ENCODE measurements at regions not wholly inside any gene's neighbourhood (a gene's known extent, or its start where the extent isn't known, plus 50 kb on each side); places are given as distances from the start of the nearest gene placed in this dataset.

DNA sequence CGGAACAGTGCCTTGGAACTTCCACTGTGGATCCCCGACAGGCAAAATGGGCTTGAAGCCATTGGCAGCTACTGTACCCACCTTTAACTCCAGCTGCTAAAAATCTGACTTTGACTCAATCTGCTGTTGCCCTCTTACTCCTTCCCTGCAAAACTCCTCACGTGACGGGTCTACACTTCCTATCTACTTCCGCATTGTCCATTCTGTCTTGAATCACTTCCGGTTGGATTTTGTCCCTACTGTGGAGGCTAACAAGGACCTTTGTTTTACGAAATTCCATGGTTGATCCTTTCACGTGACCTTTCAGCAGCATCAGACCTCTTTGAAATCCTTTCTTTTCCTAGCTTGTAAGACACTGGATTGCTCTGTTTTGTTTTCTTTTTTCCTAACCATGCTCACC lies 268.4 kb downstream of the PRDM2 start:
- DNase-seq (ENCODE audit: low read depth in 2 of 2) = no peak

GRCh38 chr1:13970631-13971247 lies 270.8 kb downstream of the PRDM2 start:
- DNase-seq (ENCODE audit: low read depth in 2 of 2) = no peak

- DNase-seq (ENCODE audit: low read depth in 2 of 2) = no peak
These were observed 276.5 kb downstream of the PRDM2 start for GRCh38 chr1:13976485-13976884.

GRCh38 chr1:13981142-13981541 lies 281.2 kb downstream of the PRDM2 start:
- DNase-seq (ENCODE audit: low read depth in 2 of 2) = no peak

- no peak for DNase-seq (ENCODE audit: low read depth in 2 of 2)
These were observed 283.4 kb downstream of the PRDM2 start for GRCh38 chr1:13983393-13983792.

DNA sequence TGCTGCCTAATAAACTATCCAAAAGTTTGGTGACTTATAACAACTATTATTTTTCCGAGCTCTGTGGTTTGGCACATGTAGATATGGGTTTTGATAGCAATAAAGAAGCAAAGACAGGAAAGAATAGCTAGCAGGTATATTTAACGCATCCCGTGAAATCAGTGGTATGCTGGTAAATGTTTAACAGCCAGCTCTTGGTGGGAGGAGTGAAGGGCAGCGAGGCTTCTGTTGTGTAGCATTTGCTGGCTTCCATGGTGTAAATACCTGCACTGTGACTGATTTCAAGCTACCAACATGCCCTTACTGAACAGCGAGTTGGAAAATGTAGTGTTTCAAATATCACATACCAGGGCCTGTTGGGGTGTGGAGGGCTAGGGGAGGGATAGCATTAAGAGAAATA lies 291.0 kb downstream of the PRDM2 start:
- no peak for DNase-seq (ENCODE audit: low read depth in 2 of 2)

DNA sequence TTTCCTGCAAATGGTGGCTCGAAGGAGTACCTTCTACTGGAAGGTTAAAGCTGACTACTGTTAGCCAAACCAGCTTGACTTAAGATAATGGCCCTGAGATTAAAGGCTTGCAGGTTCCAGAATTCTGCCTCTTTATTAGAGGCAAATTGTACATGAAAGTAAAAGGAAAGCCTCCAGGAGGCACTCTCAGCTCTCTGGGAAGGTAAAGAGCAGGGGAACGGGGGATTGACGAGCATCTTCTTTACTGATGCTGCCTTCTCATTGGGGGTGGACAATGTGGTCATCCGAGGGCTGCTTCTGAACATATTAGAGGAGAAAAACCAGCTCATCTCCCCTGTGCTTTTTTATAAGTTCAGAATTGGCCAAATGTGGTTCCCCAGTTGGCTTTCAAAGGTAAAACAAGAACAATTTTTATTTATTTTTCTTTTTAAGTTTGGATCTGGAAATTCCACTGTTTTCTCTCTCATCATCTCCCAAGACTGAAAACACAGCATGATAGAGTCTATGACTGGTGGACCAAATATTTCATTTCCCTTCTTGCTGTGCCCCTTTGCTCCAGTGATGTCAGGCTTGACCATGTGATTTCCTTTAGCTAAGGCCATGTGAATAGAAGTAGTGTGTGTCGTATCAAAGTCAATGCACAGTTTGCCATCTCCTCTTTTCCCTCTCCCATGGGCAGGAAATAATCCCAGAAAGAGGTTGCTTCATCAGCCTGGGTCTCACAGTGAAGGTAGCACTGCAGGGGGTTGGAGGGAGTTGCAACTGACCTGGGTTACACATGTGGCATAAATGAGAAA lies 292.7 kb downstream of the PRDM2 start:
- no peak for DNase-seq (ENCODE audit: low read depth in 2 of 2)

DNA sequence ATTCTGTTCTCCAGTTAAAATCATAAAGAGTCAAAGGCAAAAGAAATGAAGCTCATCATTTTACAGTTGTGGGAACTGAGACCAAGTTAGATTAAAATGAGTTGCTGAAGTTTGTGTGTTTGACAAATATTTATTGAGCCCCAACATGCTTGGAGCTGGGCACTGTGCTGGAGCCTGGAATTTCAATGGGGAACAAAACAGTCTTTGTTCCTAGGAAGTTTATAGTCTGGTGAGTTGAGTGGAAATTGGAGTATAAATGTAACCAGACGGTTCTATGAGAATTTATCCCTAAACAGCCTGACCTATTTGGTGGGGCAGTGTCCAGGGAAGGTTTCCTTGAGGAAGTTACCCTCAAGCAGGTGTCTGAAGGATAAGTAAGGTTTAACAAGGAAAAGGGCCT lies 294.4 kb downstream of the PRDM2 start:
- DNase-seq (ENCODE audit: low read depth in 2 of 2) = no peak

GRCh38 chr1:13996334-13996733 lies 296.3 kb downstream of the PRDM2 start:
- no peak for DNase-seq (ENCODE audit: low read depth in 2 of 2)

DNA sequence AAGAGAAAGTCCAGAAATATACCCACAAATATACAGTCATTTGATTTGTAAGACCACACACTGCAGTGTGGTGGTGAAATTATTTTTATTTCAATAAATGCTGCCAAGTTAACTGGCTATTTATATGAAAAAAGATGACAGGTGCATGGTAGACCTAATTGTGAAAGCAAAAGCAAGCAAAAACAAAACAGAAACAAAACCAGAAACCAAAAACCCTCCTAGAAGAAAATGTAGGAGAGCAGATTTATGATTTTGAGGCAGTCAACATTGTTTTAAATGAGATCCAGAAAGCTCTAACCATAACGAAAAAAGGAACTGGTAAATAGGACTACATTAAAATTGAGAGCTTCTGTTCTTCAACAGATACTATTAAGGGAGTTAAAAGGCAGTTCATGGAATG lies 303.6 kb downstream of the PRDM2 start:
- DNase-seq (ENCODE audit: low read depth in 2 of 2) = no peak

DNA sequence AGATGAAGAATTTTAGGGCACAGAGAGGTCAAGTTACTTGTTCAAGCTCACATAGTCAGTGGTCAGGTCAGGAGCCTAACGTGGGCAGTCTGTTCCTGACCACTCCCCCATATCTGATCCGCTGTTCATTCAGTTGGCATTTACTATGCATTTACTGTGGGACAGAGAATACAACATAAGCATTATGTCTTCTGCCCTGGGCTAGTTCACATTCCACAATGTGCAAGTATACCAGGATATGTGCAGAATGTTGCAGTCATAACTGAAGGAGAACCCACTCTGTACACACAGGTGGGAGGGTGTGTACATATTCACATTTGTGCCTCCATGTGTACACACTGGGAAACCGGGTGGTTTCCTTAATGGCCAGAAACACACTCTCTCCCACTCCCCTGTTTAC lies 309.6 kb downstream of the PRDM2 start:
- DNase-seq (ENCODE audit: low read depth in 2 of 2) = no peak

GRCh38 chr1:14010476-14010875 lies 310.5 kb downstream of the PRDM2 start:
- no peak for DNase-seq (ENCODE audit: low read depth in 2 of 2)

DNA sequence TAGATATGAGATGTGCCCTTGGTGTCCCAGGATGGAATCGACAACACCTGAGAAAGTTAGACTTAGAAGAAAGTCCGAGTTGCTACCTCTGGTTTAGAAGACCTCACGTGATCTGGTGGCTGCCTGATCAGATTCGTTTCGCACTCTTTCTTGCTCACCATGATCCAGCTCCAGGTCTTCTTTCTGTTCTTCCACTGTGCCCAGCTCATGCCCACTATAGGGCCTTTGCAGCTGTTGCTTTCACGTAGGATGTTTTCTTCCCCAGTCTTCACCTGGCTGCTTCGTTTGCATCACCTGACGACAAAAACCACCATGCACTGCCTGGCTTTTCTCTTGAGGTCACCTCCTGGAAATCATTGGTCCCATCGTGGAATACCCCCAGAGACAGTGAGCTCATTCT lies 311.1 kb downstream of the PRDM2 start:
- no peak for DNase-seq (ENCODE audit: low read depth in 2 of 2)

- no peak for DNase-seq (ENCODE audit: low read depth in 2 of 2)
These were observed 311.9 kb downstream of the PRDM2 start for GRCh38 chr1:14011888-14012287.

- no peak for DNase-seq (ENCODE audit: low read depth in 2 of 2)
These were observed 314.9 kb downstream of the PRDM2 start for GRCh38 chr1:14014929-14015328.

GRCh38 chr1:14015917-14016316 lies 315.9 kb downstream of the PRDM2 start:
- no peak for DNase-seq (ENCODE audit: low read depth in 2 of 2)

DNA sequence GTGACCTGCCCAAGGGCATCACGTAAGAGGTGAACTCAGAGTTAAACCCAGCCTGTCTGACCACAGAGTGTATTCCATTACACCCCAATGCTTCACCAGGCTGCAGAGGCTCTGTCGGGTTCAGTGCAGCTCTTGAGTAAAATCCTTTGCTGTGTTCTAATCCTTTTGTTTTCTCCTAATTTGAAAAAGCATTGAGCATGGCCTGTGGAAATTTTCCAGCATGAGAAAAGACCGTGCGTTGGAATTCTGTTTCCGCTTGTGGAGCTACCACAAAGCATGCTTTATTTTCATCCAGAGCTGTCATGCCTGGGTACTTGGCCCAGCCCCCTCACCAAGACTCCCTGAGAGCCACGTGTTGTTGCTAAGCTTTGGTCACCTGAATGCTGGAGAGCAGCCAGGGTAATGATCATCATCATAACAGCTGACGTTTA lies 317.6 kb downstream of the PRDM2 start:
- no peak for DNase-seq (ENCODE audit: low read depth in 2 of 2)

GRCh38 chr1:14019461-14019860 lies 319.5 kb downstream of the PRDM2 start:
- no peak for DNase-seq (ENCODE audit: low read depth in 2 of 2)

- DNase-seq (ENCODE audit: low read depth in 2 of 2) = no peak
These were observed 320.0 kb downstream of the PRDM2 start for GRCh38 chr1:14020006-14020405.

GRCh38 chr1:14027099-14027498 lies 327.1 kb downstream of the PRDM2 start:
- DNase-seq (ENCODE audit: low read depth in 2 of 2) = no peak

- no peak for DNase-seq (ENCODE audit: low read depth in 2 of 2)
These were observed 331.5 kb downstream of the PRDM2 start for GRCh38 chr1:14031461-14031860.

DNA sequence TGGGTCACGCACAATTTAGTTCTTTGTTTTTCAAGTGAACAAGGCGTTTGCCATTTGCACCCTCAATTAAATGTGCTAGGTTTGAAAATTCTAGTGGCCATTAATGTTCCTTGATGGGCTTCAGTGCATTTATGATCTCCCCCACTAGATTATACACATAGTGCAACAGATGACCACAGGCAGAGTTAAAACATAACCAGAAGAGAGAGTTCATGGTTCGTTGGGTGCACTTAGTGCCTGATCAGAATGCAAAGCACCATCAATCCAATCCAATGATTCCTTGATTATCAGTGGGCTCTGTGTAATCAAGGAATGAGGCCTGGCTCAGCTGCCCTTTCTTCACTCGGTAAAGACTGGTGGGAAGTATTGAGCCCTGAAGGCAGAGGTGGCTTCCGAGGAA lies 334.5 kb downstream of the PRDM2 start:
- no peak for DNase-seq (ENCODE audit: low read depth in 2 of 2)

GRCh38 chr1:14037101-14037847 lies 337.3 kb downstream of the PRDM2 start:
- no peak for DNase-seq (ENCODE audit: low read depth in 2 of 2)
